ENCODE measurements at regions not wholly inside any gene's neighbourhood (a gene's known extent, or its start where the extent isn't known, plus 50 kb on each side); places are given as distances from the start of the nearest gene placed in this dataset.

- TF ChIP-seq MYC (CRISPR knock-in tag; IDR thresholded peaks at IDR 0.05; ENCODE audit: borderline replicate concordance) (no peak), BCL3 (CRISPR knock-in tag; IDR thresholded peaks at IDR 0.05) (no peak), EZH2 (conservative IDR thresholded peaks at IDR 0.05; ENCODE audit: low read depth, low read length) (no peak), CTCF (CRISPR knock-in tag; IDR thresholded peaks at IDR 0.05) (no peak), ZNF33A (CRISPR knock-in tag; IDR thresholded peaks at IDR 0.05; ENCODE audit: borderline replicate concordance) (no peak), FOSL2 (CRISPR knock-in tag; IDR thresholded peaks at IDR 0.05) (no peak), HOXA7 (CRISPR knock-in tag; IDR thresholded peaks at IDR 0.05) (no peak), KDM5B (CRISPR knock-in tag; IDR thresholded peaks at IDR 0.05; ENCODE audit: borderline replicate concordance) (no peak), HMGXB4 (CRISPR knock-in tag; IDR thresholded peaks at IDR 0.05; ENCODE audit: borderline replicate concordance in 1 of 2, low read depth in 1 of 2) (no peak)
These were observed 156.4 kb upstream of the KL start for GRCh38 chr13:32859707-32860292.

Measured in HepG2 (cell line).